Caki2 (cell line): ENCODE measurements at regions not wholly inside any gene's neighbourhood (a gene's known extent, or its start where the extent isn't known, plus 50 kb on each side); places are given as distances from the start of the nearest gene placed in this dataset.
"Not testable (repeated sequence)": the region's sequence is repeated elsewhere in the genome, so short reads cannot be mapped to it uniquely, and the experiment has no call there.

Experiments
- DNase-seq: peaks from one replicate; pipeline ENCODE4 v3.0.0-alpha.2; 2015; ENCODE audit warnings: low read depth
- in situ Hi-C: cut with HindIII; loops from 2 replicates; pipeline ENCODE4 v1.10.0; 2016; ENCODE audit warnings: low sequenced_read_pairs, low pct_unique_long_range_greater_than_20kb, mixed read lengths

DNA sequence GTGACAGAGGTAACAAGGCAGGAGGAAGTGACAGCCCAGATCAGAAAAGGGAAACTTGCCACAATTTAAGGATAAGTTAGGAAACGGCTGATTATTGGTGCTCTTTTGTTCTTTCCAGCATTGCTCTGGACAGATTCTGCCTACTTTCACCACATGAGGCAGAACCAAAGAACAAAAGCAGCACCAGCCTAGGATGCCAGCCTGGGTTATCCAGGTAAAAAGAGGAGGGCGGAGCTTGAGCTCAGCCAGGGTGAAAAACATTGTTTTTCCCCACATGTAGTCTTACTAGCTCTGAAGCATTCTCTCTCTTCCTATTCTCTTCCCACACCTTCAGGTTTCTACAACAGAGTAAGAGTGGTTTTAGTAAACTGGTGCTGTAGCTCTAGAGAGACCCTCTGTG lies 300.5 kb downstream of the TMX3 start:
- DNase-seq, result no peak
- in situ Hi-C loops, result no loop called here

DNA sequence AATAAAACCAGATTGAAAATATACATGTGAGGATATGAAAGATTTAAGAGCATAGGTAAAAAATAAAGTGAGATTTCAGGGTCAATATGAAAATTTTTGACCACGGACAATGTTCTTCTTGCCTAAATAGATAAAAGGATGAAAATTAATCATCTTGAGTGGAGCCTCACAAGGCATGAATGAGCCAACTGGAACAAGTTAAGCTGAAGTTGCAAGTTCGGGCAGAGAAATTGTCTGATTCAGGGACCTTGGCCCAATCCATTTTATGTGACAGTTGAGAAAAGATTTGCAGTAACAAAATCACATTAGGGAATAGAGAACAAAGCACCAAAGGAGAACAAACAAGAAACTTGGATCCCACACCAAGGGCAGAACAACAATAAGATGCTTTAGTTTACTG lies 305.3 kb downstream of the TMX3 start:
- in situ Hi-C loops, result no loop called here

GRCh38 chr18:68406761-68407160 lies 308.1 kb downstream of the TMX3 start:
- in situ Hi-C loops, result no loop called here
- DNase-seq, result no peak

More for the DNA sequence above, 305.3 kb downstream of the TMX3 start:
- no peak for DNase-seq

GRCh38 chr18:68402784-68403183 lies 312.1 kb downstream of the TMX3 start:
- in situ Hi-C loops, result no loop called here
- DNase-seq, result no peak

DNA sequence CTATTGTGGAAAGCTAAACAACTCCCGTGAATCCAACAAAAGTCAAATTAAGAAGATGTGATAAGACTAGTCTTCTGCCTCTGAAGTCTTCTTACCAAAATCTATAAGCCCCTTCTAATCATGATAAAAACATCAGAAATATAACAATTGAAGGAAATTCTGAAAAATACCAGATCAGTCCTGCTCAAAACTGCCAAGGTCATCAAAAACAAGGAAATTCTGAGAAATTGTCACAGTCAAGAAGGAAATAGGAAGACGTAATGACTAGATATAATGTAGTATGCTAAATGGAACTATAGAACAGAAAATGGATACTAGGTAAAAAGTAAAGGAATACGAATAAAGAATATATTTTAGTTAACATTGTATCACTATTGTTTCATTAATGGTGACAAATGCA lies 314.0 kb downstream of the TMX3 start:
- DNase-seq, result no peak
- in situ Hi-C loops, result no loop called here

- in situ Hi-C loops, result no loop called here
- DNase-seq, result no peak
Observed at GRCh38 chr18:68399721-68400120, 315.2 kb downstream of the TMX3 start.

DNA sequence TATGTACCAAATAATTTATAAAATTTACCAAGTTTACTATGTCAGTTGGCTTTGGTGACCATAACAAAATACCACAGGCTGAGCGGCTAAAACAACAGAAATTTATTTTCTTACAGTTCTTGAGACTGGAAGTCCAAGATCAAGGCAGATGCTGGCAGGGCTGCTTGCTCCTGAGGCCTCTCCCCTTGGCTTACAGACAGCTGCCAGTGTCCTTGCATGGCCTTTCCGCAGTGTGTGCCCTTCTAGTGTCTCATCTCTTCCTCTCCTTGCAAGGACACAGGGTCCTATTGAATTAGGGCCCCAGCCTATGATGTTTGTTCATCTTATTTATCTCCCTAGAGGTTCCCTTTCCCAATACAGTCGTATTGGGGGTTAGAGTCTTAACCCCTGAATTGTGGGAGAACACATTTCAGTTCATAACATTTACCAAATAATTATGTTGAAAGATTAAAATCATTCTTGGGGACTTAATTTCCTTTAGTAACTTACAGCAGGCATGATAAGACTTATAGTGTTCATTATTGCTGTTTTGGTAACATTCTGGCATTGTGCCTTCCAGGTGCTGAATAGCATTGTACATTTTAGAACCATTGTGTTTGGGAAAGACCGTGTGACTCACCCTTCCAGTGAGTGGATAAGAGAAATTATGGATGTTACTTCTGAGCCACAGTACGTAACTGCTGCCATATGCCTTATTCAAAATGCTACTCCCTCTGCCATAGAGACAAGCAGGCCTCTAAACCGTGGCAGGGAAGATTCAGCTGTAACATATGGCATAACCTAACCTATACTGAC lies 317.5 kb downstream of the TMX3 start:
- in situ Hi-C loops, result no loop called here
- DNase-seq, result no peak

DNA sequence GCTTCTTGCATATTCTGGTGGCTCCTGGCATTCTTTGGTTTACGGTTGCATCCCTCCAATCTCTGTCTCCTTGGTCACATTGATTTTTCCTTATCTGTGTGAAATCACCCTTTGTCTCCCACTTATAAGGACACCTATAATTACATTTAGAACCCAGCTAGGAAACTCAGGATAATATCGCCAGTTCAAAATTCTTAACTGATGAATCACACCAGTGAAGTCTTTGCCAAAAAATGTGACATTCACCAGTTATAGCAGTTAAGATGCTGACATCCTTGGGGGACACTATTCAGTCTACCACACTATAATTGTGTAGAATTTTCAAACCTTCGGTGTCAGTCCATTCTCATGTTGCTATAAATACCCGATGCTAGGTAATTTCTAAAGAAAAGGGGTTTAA lies 320.2 kb downstream of the TMX3 start:
- no peak for DNase-seq
- in situ Hi-C loops, result no loop called here

DNA sequence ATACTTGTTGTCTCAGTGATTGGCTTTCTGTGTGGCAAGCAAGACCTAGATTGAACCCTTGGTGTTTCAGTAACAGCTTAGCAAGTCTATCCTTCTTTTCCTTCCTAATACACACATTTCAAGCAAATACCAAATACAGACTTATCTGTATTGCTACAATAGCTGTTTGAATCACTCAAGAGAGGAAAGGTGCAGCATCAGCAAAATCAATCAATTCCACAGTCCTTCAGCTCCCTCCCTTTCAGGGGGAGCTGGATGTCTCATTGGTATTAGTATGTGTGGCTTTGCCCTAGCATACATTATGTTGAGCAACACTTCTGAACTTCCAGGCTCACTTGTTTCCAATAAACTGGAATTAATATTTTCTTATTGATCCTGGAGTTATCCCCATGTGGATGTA lies 323.1 kb downstream of the TMX3 start:
- no peak for DNase-seq
- in situ Hi-C loops, result no loop called here

- in situ Hi-C loops, result no loop called here
Observed at GRCh38 chr18:68387246-68387645, 327.7 kb downstream of the TMX3 start.

GRCh38 chr18:68383979-68384378 lies 330.9 kb downstream of the TMX3 start:
- in situ Hi-C loops, DNase-seq: not testable (repeated sequence)

More at GRCh38 chr18:68387246-68387645, 327.7 kb downstream of the TMX3 start:
- DNase-seq, result no peak

- in situ Hi-C loops, result no loop called here
- no peak for DNase-seq
Observed at GRCh38 chr18:68376926-68377325, 338.0 kb downstream of the TMX3 start.

DNA sequence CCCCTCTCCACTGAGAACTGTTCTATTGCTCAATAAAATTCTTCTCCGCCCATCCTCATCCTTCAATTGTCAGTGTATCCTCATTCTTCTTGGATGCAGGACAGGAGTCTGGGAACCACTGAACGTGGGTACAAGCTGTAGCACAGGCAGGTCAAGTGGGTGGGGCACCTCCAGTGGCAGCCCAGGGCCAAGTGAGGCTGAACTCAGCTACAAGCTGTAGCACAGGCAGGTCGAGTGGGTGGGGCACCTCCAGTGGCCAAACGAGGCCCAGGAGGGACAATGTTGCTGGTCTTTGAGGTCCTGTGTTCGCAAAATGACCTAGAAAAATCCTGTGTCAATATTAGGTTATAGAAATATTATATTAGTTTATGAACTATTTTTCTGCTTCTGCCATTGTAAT lies 352.0 kb downstream of the TMX3 start:
- no peak for DNase-seq
- in situ Hi-C loops, result no loop called here

DNA sequence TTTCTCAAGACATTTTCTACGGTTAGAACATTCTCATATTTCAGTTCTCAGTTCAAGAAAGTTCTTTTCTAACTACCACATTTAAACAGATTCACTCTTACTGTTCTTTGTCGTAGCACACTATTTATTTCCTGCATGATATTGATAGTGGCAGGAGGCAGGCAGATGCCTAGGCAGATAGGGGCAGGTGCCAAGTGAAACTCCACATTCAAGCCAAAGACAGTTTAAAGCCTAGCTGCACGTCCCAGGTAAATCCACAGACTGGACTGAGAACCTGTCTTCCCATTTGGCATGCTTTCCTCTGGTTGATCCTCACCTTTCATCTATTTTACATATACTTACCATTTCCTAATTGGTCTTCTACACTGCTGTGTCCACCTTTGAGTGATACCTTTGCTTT lies 359.3 kb downstream of the TMX3 start:
- DNase-seq, result no peak
- in situ Hi-C loops, result no loop called here

- DNase-seq, result no peak
- in situ Hi-C loops, result no loop called here
Observed at GRCh38 chr18:68354176-68354575, 360.7 kb downstream of the TMX3 start.

DNA sequence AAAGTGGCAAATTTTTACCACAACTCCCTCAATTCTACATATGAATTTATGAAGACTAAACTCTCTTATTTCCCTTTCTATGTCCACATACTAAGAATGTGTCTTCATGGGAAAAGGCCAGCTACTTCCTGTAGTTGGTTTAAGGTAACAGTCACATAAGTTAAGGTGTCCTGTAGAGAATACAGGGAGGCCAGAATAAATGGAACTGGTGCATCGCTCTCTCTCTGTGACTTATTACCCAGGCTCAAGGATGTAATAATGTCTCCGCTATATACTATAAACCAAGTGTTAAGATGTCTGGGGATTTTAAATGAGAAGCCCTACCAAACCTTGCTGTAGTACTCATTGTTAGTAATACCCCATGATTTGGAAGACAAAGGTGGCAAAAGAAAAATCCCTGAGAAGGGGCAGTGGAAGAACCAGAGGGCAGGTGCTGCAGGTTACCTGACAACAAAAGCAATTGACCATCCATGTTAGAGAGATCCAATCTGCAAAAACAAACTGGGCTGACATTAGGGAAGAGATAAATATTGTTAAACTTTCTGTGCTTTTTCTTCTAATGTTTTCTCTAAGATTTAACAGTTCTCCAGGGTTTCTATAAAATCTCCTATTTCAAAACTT lies 372.8 kb downstream of the TMX3 start:
- no peak for DNase-seq
- in situ Hi-C loops, result no loop called here

DNA sequence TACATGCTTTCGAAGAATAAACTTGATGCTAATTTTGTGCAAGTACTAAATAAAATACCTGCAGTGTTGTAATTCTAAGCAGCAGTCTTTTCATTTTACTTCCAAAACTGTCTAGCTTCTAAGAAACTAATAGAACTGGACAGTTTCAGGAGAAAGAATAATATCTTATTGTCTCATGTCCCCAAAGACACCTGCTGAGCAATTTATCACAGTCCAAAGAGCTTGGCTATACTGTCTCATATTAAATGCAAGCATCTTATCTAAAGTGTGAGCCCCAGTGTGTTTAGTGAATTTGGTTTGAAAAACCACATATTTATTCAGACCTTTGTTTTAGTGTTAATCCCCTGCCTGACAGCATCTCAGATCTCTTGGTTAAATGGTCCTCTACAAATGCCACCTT lies 374.3 kb downstream of the TMX3 start:
- no peak for DNase-seq
- in situ Hi-C loops, result no loop called here

- DNase-seq, result no peak
- in situ Hi-C loops, result no loop called here
Observed at GRCh38 chr18:68330658-68331057, 384.2 kb downstream of the TMX3 start.

DNA sequence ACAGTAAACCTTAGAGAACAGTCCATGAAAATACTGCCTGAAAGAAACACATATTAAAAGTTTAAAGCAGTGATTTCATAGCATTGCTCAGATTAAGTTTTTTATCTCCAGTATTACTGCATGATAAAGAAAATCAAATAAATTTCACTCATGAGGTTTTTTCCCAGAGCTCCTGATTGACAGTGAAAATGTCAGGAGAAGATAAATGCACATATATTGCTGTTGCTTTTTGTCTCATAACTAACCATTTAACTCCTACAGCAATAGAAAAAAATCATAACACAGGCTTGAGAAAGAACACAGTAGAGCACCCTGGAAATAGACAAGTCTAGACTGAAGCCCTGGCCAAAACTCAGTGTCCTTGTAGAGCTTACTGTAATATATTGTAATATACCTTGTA lies 391.0 kb downstream of the TMX3 start:
- in situ Hi-C loops, result no loop called here
- DNase-seq, result no peak

- in situ Hi-C loops, result no loop called here
- no peak for DNase-seq
Observed at GRCh38 chr18:68316636-68317035, 398.3 kb downstream of the TMX3 start.
